ENCODE measurements at regions not wholly inside any gene's neighbourhood (a gene's known extent, or its start where the extent isn't known, plus 50 kb on each side); places are given as distances from the start of the nearest gene placed in this dataset.

DNA sequence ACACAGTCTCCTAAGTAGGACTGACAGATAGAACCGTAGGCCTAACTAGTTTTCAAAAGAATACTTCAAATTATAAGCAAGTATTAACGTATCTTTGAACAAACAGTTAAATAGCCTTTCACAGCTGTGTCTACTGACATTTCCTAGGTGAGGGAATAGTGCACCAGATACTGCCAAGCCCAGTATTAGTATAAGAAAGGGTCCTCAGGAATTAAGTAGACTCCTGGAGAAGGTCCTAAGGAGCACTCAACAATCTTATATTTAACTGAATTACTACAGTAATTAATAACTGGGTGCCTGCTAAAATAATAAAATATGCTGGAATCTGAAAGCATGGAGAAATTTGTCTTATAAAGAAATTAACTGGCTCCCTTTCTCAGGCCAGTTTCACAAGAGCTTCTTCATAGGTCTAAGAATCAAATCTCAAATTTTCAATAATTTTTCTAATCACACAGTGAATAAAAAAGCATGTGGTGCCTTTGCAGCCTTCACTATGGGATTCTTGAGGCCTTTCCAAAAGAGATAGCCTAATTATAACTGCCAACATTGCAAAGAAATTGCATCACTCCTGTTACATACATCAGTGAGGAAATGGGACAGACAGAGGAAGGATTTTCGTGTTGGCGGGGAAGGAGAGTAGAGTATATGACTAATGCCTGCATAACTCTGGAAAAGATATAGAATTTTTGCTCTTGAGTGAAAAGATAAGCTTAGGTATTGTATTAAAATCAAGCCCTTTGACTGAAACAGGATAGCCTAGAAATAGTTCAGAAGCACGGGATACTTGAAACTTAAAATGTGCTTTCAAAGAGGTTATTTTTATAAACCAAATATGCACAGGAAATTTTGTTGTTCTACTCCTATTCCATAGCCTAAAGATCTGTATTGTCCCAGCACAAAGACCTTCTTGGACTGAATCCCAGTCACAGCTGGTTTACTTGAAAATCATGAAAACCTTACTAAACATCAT lies 228.6 kb upstream of the STK17B start:
- no peak for DNase-seq

DNA sequence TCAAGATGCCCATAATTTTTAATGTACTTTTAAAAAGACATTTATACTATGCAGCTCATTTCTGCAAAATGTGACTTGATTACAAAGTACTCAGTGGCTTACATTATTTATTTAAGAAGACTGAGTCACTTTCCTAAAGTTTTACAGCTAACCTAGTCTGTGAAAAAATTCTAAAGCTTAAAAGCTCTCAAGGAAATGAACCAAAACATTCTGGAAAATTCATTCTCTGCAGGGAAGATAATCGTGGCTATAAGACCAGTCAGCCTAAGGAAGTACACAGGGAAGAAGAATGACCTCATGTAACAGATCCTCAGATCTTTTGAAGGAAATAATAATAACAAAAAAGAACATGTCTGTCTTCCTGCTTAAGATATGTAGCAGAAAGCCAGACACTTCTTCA lies 232.1 kb upstream of the STK17B start:
- DNase-seq = no peak

DNA sequence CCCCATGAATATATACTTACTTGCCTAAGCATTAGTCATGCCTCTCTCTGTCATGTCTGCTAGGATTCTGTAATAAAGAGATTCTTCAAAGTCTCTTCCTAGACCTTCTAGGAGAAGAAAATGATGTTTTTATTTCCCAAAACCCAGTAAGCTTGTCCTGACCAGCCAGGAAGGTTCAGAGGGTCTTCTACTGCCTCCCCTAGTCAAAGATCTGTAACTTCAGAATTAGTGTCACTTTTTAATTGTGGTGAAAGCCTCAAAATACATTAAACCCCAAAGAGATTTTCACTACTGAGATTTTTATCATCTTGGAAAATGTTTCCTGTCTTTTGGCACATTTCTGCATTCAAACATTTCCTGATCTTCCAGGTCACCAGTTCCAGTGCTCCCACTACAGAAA lies 232.9 kb upstream of the STK17B start:
- DNase-seq = no peak

DNA sequence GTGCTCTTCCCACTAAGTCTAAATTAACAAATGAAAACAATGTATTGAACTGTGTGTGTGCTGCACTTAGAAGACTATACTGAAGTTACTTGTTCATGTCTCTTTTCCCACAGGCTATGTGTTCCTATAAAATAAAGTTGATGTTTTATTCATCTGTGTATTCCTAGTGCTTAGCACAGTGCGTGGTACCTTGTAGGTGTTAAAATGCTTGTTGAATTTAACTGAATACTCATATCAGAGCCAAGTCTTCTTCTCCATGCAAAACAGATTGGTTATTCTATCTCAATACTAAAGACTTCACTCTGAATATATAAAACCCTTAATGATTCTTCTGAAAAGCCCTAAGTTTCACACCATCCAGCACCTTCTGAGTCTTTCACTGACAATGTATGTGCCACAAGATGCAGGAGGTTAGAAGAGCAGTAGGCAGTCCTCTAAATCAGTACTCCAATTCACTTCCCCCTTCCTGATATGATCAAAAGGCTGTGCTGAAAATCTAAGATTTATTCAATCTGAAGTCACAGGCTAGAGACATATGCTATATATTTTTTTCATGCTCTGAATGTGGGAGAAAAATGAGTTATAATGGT lies 231.7 kb upstream of the CCDC150 start:
- no peak for DNase-seq

DNA sequence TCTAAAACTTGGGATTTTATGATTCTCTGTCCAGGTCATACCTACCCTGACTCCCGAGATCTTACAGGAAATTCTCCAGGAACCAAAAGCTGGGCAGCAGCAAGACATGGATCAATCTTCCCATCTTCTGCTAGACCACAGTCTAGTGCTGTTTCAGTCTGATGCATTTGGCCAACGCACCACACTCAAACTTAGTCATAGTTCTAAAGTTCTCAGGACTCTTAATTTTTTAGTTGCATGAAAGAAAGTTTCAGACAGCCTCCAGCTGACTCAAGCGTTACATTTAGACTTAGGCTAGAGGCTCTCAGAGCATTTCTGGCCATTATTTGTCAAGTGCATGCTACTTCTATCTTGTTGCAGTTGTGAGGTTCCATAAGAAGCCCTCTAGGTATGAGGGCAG lies 230.1 kb upstream of the CCDC150 start:
- DNase-seq = peak; percentile 5

DNA sequence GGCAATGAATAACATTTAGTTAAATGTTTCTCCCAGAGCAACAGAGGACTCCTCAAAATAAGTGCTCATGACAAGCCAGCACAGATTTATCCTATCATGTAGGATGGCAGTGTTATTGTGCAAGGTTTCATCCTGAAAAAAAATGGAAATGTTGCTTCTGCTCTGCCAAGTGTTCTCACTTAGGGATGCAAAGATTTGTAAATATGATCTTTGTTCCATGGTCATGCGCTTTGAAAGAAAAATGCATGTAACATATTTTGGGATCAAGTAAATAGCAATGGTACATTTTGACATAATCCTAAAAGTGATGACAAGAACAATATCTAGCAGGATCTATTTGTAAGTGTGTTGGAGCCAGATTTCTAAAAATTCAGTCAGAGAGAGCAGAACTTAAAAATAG lies 229.5 kb upstream of the CCDC150 start:
- DNase-seq = no peak

DNA sequence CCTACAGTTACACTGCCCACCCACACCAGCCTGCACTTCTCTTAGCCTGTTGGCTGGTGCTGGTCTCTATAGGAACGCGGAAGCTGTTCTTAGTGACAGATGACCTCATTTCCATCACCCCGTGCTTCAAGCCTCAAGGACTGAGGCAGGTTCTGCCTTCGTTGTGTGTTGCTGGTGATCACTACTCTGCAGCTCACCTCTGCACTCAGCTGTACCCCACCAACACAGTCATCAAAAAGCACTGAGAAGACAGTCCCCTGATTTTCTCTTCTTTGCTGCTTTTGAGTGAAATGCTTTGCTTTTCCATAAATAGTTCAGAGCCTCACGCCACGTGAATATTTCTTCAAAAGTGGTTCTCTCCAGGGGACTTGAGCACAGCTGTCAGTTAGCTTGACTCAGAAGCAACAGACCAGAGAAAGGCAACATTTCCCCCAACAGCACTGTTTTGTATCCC lies 225.7 kb upstream of the CCDC150 start:
- DNase-seq = no peak

DNA sequence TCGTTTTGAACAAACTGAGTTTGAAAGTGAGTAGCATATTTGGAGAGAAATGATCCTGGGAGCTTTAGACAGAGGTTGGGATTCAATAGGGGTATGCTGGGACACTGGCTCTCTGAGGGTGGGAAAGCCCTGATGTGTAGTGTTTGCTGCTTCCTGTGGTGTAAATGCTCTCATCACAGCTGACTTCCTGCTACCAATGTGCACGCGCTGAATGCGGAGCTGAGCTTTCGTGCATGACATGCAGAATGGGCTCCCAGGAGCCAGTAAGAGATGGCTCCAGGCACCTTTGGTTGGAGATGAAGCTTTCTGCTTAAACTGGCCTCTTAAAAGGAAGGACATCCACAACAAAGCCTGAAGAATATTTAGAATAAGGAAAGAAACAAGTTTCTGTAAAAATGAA lies 224.1 kb upstream of the CCDC150 start:
- no peak for DNase-seq

DNA sequence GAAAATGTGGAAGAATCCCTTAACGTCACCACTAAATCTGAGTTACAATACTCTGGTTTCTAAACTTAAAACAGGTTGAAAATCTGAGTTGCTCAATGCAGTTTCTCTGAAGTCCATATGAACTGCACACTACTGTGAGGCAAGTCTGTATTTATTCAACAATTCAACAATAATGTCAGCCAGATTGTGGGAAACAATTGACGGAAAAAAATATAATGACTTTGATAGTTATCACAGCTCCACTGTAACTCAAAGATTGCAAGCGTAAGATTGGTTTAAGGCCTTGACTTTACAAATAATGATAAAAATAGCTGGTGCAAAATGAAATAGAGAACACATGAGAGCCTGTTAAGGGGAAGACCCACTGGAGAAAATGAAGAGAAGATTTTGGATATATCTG lies 219.4 kb upstream of the CCDC150 start:
- no peak for DNase-seq

DNA sequence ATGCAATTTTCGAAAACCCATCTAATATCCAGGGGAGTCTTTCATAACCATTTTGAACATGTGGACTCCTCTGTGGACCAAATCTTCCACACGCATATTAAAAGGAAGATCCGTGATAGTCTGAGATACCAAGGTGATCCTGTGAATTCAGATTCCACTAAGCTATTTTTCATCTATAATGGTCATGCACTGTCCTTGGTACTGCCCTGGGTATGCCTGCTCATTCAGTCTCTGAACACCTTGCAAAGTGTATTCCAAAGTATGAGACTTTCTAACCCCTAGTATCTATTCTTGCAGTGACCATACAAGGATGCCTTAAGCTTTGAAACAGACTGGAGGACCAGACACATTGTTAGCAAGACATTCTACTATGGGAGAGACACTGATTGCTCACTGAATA lies 217.6 kb upstream of the CCDC150 start:
- DNase-seq = no peak

DNA sequence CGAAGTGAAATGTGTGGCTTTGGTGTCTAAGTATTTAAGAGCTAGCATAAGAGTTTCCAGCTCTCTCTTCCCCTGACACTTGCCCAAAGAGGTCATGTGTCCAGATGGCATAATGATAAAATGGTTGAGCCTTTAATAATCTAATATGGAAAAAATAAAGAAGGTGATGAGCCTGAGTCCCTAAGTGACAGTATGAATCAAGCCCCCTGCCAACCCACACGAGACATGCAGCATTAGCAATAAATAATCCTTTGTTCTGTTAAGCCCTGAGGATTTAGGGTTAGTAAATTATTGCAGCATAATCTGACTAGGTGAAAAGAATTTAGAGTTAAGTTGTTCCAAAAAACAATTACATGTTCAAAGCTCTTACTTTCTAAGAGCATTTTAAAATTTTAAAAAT lies 217.2 kb upstream of the CCDC150 start:
- DNase-seq = no peak

DNA sequence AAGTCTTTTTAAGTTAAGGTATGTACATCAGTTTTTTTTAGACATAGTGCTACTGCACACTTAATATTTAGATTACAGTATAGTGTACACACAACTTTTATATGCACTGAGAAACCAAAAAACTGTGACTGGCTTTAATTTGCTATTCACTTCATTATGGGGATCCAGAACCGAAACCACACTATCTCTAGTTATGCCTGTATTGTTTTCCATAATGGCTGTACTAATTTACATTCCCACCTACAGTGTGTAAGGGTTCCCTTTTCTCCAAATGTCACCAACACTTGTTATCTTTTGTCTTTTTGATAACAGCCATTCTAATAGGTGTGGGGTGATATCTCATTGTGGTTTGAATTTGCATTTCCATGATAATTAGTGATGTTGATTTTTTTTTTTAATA lies 213.4 kb upstream of the CCDC150 start:
- no peak for DNase-seq

DNA sequence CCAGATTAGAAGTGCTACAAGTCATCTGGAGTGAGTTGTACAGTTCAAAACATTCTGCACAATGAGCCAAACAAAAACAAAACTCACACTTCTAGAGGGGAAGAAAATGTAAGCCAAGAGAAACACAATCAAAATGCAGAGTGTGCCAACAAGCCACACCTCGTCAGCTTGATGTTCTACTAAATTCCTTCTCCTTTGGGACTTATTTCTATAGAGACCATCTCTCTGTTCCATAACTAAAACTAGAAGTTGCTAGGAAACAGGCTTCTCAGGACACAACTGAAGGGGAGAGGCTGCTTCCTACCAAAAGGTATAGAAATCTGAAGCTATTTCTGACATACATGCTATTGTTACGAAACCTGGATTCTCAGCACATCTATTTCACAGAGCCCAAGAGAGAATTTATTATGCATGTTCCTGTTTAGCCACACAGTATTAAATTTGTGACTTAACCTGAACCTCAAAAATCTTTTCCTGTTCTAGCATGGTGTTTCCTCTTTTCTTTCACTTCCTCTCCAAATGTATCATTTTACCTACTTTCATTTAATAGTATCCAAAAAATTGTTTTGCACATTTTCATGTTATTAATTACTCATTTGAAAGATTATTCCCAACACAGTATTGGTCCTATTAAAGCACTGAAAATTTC lies 211.4 kb upstream of the CCDC150 start:
- DNase-seq = no peak

DNA sequence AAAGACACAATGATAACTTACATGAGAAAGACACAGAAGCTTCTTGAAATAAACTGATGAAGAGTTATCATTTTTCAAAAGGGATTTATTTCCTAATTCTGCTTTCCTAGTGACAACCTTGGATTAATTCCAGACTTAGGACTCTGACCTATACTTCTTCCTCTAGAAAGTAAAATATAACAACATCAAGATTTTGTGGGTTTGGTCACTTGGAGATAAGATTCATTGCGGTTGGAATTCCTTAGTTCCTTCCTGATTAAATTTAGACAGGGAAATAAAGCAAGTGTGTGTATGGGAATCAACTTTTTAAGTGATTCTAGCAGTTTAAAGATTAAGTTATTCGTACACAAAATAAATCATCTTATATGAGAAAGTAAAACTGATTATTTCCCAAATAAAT lies 208.4 kb upstream of the CCDC150 start:
- no peak for DNase-seq

DNA sequence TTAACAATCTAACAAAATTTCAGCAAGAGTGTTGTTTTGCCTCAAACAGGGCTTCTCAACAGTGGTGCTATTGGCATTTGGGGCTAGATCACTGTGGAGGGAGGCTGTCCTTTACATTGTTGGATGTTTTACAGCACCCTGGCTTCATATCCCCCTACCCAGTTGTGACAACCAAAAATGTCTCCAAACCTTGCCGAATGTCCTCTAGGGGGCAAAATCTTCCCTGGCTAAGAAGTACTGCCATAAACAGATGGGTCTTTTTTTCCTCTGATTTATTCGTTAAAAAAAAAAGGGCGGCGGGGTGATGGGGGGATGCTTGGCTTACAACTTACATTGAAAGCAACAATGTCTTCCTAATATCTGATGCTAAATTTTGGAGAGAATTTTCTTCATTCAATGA lies 207.6 kb upstream of the CCDC150 start:
- no peak for DNase-seq

DNA sequence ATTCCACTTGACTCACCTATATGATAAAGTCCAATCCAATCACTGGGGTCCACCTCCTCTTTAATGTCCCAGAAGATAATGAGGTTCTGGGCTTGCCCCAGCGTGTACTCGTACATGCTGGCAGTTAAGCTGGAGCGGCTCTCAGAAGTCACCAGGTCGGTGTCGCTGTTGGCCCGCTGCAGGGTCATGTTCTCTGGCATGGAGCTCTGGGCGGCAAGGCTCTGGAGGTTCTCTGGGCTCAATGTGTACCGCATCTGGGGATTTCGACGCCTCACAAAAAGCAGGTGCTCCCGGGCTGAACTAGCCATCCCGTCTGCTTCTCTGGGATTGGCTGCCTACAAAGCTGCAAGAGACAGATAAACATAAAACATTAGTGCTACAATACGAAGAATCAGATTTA lies 206.4 kb upstream of the CCDC150 start:
- DNase-seq = no peak

DNA sequence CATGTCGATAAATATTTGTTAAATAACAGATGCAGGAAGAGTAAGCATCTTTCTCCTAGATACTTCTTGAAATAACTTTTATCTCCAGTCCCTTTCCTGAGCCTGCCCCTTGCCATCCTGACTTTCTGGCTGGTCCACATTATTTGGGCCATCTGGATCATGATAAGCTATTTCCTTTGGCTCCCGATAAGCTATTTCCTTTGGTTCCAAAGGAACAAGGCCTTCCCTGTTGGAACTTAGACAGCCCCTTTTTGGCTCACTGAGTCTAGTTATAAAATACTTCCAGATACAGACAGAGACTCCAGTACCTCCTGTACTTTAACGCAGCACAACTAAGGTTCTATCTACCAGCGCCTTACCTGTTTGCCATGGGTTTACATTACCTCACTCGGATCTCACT lies 205.3 kb upstream of the CCDC150 start:
- no peak for DNase-seq

DNA sequence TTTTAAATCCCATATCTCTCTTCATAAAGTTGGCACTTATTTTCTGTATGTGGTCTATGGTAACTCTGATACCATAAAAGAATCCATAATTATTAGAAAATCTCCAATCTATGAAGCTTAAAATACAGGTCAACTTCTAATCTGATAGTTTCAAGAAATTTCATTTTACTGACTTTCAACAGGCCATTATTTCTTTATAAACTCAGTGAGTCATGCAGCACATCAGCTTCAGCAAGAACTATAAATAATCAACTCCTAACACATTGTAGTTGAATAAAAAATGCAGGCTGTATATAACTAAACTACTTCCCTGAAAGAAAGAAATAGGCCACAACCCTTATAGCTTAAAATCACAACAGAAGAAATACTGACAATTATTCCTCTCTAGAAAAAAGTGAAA lies 204.3 kb upstream of the CCDC150 start:
- no peak for DNase-seq

DNA sequence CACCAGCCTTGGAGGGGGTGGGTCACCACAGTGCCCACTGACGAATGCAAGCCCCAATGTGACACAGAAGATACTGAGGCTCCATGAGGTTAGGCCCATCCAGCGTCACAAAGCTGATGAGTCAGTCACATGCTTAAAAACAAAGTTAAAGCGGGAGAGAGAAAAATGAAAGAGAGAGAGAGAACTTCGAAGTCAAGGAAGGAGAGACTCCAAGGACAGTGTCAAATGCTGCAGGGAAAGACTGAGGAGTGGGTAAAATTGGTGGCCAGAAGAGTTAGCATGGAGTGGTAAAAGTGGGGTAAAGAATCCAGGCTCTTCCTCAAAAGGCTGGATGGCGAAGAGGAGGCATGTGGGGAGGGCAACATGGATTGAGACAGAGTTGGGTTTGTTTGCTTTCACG lies 201.9 kb upstream of the CCDC150 start:
- no peak for DNase-seq

DNA sequence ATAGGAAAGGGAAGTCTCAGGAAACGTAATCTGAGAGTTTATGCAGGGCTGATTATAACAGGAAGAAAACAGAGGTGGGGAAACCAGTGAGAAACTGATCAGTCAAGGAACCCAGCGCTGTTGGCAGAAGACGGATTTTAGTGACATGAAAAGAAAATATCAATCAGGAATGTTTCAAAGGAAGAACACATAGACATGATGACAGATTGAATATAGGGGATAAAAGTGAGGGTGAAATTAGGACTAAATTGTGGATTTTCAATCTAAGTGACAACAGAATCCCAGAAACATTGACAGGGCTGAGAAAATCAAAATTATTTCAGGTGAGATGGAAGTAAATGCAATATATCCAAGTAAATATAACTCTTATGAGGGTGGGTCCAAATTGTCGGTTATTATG lies 199.8 kb upstream of the CCDC150 start:
- DNase-seq = no peak

DNA sequence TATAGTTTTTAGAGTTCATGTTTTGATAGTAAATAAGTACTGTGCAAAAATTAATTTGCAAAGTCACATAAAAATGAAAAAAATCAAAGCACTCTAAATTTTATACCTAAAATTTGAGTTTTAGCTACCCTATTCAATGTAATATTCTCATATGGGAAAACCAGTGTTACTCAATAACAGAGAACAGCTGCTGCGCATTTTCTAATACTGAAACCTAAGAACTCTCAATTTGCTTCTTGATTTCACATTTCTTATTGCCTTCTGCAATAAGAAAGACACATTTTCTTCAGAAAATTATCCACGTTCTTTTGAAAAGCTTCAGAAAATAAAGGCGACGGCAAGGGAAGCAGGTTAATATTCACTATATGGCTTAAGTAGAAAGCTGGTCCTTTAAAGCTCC lies 199.1 kb upstream of the CCDC150 start:
- DNase-seq = no peak

DNA sequence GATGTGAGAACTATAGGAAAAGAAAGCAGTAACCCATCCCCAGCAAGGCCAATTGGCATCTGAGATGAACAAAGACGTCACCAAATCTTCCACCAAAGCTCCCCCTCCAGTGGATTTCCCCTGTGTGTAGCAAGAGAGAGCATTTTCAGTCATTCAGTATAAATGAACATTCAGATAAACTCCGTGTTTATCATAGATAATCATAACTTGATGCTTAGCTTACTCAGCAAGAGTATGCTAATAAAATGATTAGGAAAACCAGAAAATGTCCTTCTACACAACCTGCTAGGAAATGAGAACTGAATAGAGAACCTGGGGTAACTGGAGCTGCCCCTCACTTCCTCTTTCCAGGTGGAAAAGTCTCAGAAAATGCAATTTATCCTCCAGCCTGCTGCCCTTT lies 198.0 kb upstream of the CCDC150 start:
- no peak for DNase-seq

DNA sequence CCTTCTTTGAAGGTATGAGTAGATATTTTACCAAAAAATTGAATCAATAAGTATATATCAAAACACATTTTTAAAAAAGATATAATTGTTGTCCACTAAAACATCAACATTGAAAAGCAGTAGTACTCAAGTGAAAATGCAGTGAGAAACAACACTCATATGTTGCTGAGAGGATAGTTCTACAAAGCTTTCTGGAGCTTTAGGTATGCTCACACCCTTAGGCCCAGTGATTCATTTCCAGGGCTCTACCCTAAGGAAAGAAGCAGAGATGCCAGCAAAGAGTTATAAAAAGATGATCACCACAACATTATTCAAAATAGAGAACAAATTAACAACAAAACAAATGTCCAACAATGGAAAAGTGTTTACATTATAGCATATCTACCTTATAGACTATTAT lies 197.3 kb upstream of the CCDC150 start:
- DNase-seq = no peak

DNA sequence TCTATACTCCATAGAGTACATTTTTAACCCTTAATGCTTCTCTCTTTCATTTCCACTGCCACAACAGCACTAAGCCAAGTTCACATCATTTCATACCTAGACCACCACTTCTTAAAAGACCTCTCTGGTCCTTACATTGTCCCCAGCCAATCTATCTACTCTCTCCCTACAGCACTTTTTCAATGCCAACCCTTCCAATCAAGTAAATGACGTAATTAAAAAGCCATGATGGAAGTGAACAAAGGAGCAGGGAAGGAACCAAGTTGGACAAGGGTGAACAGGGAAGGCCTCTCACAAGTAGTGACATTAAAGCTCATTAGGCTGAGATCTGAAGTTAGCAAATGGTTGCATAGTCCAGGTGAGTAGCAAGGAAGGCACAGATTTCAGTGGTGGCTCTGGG lies 195.1 kb upstream of the CCDC150 start:
- DNase-seq = no peak
